GM10266 (cell line): ENCODE measurements at regions not wholly inside any gene's neighbourhood (a gene's known extent, or its start where the extent isn't known, plus 50 kb on each side); places are given as distances from the start of the nearest gene placed in this dataset.

Source experiments
- DNase-seq: peaks from one replicate; pipeline ENCODE4 v3.0.0; 2012; ENCODE audit errors: extremely low spot score
- CTCF ChIP-seq: IDR thresholded peaks from 2 replicates; pipeline ENCODE4 v1.5.1; 2012; ENCODE audit warnings: mild to moderate bottlenecking, low read depth; ENCODE audit not compliant: control insufficient read depth, insufficient read depth; ENCODE audit errors: missing control alignments

DNA sequence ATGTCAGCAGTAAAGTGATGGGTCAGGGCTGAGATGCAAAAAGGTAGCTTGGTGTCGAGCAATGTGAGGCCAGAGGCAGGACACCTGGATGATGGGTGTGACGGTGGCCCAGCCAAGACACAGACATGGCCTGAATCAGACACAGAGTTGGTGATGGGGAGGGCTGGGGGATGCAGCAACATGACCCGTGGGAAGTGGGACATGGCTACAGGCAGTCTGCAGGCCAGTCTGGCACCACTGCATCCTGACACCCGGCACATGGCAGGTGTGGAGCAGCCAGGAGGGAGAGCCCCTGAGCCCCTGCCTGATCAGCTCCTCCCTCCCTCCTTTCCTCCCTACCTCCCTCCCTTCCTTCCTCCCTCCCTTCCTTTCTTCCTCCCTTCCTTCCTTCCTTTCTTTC lies 114.8 kb upstream of the WDR11 start:
- no peak for TF ChIP-seq CTCF
- no peak for DNase-seq

DNA sequence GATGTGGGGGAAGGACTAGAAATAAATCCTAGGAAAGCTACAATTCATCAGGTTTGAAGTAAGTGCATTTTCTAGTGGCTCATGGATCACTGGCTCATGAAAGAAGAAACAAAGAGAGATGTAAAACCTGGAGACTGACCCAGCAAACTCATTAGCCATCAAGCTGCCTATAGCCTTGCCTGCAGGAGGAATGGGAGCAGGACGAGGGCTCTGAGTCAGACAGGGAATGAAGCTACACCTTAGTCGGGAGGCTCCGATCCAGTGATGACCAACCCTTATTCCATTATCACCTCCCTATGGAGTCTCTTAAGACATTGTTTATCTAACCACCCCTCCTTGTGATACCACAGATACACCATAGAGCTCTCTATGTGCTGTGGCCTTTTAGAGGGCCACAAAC lies 112.5 kb upstream of the WDR11 start:
- no peak for DNase-seq
- TF ChIP-seq CTCF: no peak

DNA sequence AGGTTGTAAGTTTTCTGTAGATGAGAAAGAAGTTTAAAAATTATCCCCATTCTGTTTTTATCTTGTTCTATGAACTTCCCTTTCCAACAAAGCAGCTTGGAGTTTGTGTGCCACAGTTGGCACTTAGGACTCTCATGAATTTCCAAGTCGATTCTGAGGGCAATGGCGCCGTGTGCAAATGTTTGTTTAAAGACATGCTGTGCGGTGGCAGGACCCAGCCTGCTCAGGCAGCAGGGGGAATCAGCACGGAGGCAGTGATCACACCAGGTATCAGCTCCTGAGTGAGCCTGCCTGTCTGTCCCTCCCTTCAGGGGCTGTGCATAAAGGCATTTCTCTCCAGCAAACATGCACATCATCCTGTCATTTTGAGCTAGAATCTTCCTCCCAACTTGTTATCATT lies 109.8 kb upstream of the WDR11 start:
- TF ChIP-seq CTCF: no peak
- no peak for DNase-seq

DNA sequence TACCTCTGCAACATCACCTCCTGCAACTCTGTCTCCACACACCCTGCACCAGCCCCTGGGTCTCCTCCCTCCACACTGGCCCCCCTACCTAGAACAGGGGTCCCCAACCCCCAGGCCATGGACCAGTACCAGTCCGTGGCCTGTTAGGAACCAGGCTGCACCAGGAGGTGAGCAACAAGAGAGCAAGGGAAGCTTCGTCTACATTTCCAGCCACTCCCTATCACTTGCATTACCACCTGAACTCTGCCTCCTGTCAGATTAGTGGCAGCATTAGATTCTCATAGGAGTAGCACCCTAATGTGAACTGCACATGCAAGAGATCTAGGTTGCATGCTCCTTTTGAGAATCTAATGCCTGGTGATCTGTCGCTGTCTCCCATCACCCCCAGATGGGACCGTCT lies 108.8 kb upstream of the WDR11 start:
- no peak for DNase-seq
- no peak for TF ChIP-seq CTCF

- no peak for DNase-seq
- TF ChIP-seq CTCF: no peak
Measured at GRCh38 chr10:120744040-120744439, 107.1 kb upstream of the WDR11 start.

GRCh38 chr10:120746001-120746777 lies 105.0 kb upstream of the WDR11 start:
- DNase-seq: no peak
- TF ChIP-seq CTCF: no peak

- no peak for DNase-seq
- no peak for TF ChIP-seq CTCF
Measured at GRCh38 chr10:120748519-120748918, 102.6 kb upstream of the WDR11 start.
